ENCODE measurements at regions not wholly inside any gene's neighbourhood (a gene's known extent, or its start where the extent isn't known, plus 50 kb on each side); places are given as distances from the start of the nearest gene placed in this dataset.

DNA sequence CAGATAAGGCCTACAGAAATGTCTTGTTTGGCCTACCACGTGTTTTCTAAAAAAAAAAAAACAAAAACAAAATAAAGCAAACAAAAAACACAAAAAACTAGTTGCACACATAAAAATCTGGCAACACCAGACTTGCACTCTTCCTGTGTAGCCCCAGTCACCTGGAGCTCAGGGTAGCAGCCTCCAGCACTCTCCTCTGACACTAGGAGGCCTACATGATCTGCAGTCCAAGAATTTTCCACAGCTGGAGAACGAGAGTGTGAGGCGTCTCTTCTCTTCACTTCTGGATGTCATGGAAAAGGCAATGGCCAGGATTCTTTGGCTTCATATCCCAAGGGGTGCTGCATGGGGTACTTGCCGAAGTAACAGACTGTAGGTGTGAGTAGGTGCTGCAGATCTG, 310.2 kb upstream of the SALL1 start:
- no peak for ATAC-seq (ENCODE audit: insufficient read depth, low FRiP score)
- H3K36me3 ChIP-seq (ENCODE audit: control insufficient read depth in 4 of 4, insufficient read depth in 4 of 4, low read length in 4 of 4) = no peaks in the 10 kb centered on the region
- no peak for DNase-seq
- H3K4me1 ChIP-seq (ENCODE audit: control insufficient read depth in 5 of 5, insufficient read depth in 5 of 5, low read length in 5 of 5) = no peaks in the 10 kb centered on the region
- H3K9me3 ChIP-seq (ENCODE audit: control insufficient read depth in 4 of 4, insufficient read depth in 3 of 4, low read length in 3 of 4) = no peaks in the 10 kb centered on the region
- H3K4me3 ChIP-seq = no peak overlapping the region
- no peaks in the 10 kb centered on the region for H3K27me3 ChIP-seq (ENCODE audit: control insufficient read depth in 3 of 3, insufficient read depth in 3 of 3, low read length in 2 of 3)
- no peak overlapping the region for H3K9ac ChIP-seq (ENCODE audit: insufficient read depth in 1 of 2, low read length in 2 of 2)
- TF ChIP-seq, protein P1, sequence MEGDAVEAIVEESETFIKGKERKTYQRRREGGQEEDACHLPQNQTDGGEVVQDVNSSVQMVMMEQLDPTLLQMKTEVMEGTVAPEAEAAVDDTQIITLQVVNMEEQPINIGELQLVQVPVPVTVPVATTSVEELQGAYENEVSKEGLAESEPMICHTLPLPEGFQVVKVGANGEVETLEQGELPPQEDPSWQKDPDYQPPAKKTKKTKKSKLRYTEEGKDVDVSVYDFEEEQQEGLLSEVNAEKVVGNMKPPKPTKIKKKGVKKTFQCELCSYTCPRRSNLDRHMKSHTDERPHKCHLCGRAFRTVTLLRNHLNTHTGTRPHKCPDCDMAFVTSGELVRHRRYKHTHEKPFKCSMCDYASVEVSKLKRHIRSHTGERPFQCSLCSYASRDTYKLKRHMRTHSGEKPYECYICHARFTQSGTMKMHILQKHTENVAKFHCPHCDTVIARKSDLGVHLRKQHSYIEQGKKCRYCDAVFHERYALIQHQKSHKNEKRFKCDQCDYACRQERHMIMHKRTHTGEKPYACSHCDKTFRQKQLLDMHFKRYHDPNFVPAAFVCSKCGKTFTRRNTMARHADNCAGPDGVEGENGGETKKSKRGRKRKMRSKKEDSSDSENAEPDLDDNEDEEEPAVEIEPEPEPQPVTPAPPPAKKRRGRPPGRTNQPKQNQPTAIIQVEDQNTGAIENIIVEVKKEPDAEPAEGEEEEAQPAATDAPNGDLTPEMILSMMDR (IDR thresholded peaks at IDR 0.05; ENCODE audit: control extremely low read depth, extremely low read depth) = no peak
- 78 to 80% methylated on average over 4 of the region's 4 CpGs for WGBS, 2 donors
- H3K27ac ChIP-seq (ENCODE audit: low read depth in 1 of 2, low read length in 1 of 2) = no peak overlapping the region

DNA sequence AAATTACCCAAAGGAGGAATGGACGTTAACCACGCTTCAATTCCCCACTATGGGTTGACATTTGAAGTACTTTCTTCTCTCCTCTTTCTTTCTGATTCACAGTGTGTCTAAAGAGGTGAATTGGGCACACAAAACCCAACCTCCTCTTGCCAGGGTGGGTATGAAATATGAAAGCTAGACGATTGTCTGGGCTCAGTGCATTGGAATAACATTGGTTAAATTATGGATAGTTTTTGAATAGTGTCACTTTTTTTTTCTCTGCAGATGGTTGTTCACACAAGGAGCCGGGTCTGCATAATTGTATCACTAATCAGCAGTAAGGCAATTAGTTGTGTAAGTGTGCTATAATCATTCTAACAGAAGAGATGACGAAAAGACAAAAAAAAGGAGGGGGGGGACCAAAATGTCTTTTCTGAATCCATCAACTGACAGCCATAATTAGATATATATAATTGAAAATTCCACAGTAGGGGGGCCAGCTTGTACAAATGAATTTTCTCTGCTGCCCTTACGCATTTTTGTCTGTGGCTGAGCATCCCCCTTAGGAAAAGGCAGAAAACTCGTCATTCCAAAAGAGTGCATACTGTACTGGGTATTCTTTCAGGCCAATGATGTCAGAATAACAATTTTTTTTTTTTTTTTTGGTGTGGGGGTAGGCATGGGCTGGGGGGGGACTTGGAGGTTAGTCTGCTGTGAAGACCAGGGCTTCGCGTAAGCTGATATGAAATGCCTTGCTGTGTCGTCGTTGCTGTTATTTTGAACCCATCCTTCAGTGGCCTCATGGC, 307.5 kb upstream of the SALL1 start:
- DNase-seq = no peak
- 80 to 87% methylated on average over 11 of the region's 11 CpGs for WGBS, 2 donors
- Histone ChIP-seq H3K27ac (ENCODE audit: low read depth in 1 of 2, low read length in 1 of 2) (no peak overlapping the region), H3K4me1 (ENCODE audit: control insufficient read depth in 5 of 5, insufficient read depth in 5 of 5, low read length in 5 of 5) (no peaks in the 10 kb centered on the region), H3K27me3 (ENCODE audit: control insufficient read depth in 3 of 3, insufficient read depth in 3 of 3, low read length in 2 of 3) (no peaks in the 10 kb centered on the region), H3K4me3 (no peak overlapping the region), H3K36me3 (ENCODE audit: control insufficient read depth in 4 of 4, insufficient read depth in 4 of 4, low read length in 4 of 4) (no peaks in the 10 kb centered on the region), H3K9ac (ENCODE audit: insufficient read depth in 1 of 2, low read length in 2 of 2) (no peak overlapping the region), H3K9me3 (ENCODE audit: control insufficient read depth in 4 of 4, insufficient read depth in 3 of 4, low read length in 3 of 4) (no peaks in the 10 kb centered on the region)
- TF ChIP-seq, protein P1 (IDR thresholded peaks at IDR 0.05; ENCODE audit: control extremely low read depth, extremely low read depth) = no peak
- no peak for ATAC-seq (ENCODE audit: insufficient read depth, low FRiP score)

DNA sequence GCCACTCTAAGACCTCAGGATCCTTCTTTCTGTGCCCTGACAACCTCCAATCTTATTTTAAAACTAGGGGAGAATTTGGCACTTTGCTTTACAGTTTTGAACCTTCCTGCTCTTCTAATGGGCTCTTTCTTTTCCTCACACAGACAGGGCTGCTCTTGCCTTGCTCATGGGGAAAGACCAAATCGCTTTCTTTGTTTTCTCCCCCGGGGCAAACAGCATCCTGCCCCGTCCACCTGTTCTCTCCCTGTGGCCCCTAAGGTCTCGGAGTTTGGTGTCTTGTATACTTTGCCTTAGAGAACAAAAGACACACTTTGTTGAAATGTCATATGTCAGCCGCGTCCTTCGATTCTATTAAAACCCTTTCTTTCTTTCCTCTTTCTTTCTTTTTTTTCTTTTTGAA, 306.7 kb upstream of the SALL1 start:
- no peak overlapping the region for H3K9ac ChIP-seq (ENCODE audit: insufficient read depth in 1 of 2, low read length in 2 of 2)
- DNase-seq (no peak), ATAC-seq (ENCODE audit: insufficient read depth, low FRiP score) (no peak)
- no peaks in the 10 kb centered on the region for H3K9me3 ChIP-seq (ENCODE audit: control insufficient read depth in 4 of 4, insufficient read depth in 3 of 4, low read length in 3 of 4)
- WGBS, 2 donors = 77 to 82% methylated on average over 7 of the region's 7 CpGs
- TF ChIP-seq, protein P1 (IDR thresholded peaks at IDR 0.05; ENCODE audit: control extremely low read depth, extremely low read depth) = no peak
- no peaks in the 10 kb centered on the region for H3K4me1 ChIP-seq (ENCODE audit: control insufficient read depth in 5 of 5, insufficient read depth in 5 of 5, low read length in 5 of 5)
- H3K36me3 ChIP-seq (ENCODE audit: control insufficient read depth in 4 of 4, insufficient read depth in 4 of 4, low read length in 4 of 4) = no peaks in the 10 kb centered on the region
- H3K27ac ChIP-seq (ENCODE audit: low read depth in 1 of 2, low read length in 1 of 2) = no peak overlapping the region
- H3K27me3 ChIP-seq (ENCODE audit: control insufficient read depth in 3 of 3, insufficient read depth in 3 of 3, low read length in 2 of 3) = no peaks in the 10 kb centered on the region
- no peak overlapping the region for H3K4me3 ChIP-seq

DNA sequence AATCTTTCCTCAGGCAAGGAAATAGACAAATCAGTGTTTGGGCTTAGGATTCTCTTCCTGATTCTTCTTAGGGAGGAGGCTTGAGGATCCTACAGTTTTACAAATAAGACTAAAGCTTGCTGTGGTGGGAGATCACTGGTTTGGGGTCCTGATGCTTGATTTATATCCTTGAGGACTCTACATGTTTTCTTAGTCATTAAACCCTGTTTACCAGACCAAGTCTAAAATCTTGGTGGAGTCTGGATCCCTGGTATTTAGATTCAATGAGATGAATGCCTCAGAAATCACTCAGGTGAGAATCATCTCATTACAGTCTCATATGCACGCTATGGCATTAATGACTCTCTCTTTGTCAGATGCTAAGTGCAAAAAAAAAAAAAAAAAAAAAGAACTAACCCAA, 304.3 kb upstream of the SALL1 start:
- ATAC-seq (ENCODE audit: insufficient read depth, low FRiP score) (no peak), DNase-seq (no peak)
- TF ChIP-seq, protein P1 (IDR thresholded peaks at IDR 0.05; ENCODE audit: control extremely low read depth, extremely low read depth) = no peak
- Histone ChIP-seq H3K4me1 (ENCODE audit: control insufficient read depth in 5 of 5, insufficient read depth in 5 of 5, low read length in 5 of 5) (peaks cover 0 to under 1% (median 0%) of the 10 kb centered on the region in 5 donors), H3K27me3 (ENCODE audit: control insufficient read depth in 3 of 3, insufficient read depth in 3 of 3, low read length in 2 of 3) (no peaks in the 10 kb centered on the region), H3K36me3 (ENCODE audit: control insufficient read depth in 4 of 4, insufficient read depth in 4 of 4, low read length in 4 of 4) (no peaks in the 10 kb centered on the region), H3K9ac (ENCODE audit: insufficient read depth in 1 of 2, low read length in 2 of 2) (no peak overlapping the region), H3K27ac (ENCODE audit: low read depth in 1 of 2, low read length in 1 of 2) (no peak overlapping the region), H3K4me3 (no peak overlapping the region), H3K9me3 (ENCODE audit: control insufficient read depth in 4 of 4, insufficient read depth in 3 of 4, low read length in 3 of 4) (no peaks in the 10 kb centered on the region)
- 85 to 87% methylated on average over 1 of the region's 1 CpG for WGBS, 2 donors

Data from lung (tissue), 11 donors.